Astrocyte of the cerebellum (primary cell): ENCODE measurements at regions not wholly inside any gene's neighbourhood (a gene's known extent, or its start where the extent isn't known, plus 50 kb on each side); places are given as distances from the start of the nearest gene placed in this dataset.

Source experiments
- DNase-seq: peaks from one replicate; pipeline ENCODE4 v3.0.0-alpha.2; 2011; ENCODE audit warnings: low read depth
- H3K4me3 ChIP-seq: 2 replicates; pipeline ENCODE4 v1.5.1; 2011; ENCODE audit warnings: mild to moderate bottlenecking, low read depth, low read length, moderate library complexity
- CTCF ChIP-seq: IDR thresholded peaks from 2 replicates; pipeline ENCODE4 v1.5.1; 2012; ENCODE audit warnings: low read length, low read depth, moderate library complexity, mild to moderate bottlenecking; ENCODE audit errors: missing control alignments
- in situ Hi-C: cut with HindIII; loops from 2 replicates; pipeline ENCODE4 v1.10.0; 2017; ENCODE audit warnings: low sequenced_read_pairs

DNA sequence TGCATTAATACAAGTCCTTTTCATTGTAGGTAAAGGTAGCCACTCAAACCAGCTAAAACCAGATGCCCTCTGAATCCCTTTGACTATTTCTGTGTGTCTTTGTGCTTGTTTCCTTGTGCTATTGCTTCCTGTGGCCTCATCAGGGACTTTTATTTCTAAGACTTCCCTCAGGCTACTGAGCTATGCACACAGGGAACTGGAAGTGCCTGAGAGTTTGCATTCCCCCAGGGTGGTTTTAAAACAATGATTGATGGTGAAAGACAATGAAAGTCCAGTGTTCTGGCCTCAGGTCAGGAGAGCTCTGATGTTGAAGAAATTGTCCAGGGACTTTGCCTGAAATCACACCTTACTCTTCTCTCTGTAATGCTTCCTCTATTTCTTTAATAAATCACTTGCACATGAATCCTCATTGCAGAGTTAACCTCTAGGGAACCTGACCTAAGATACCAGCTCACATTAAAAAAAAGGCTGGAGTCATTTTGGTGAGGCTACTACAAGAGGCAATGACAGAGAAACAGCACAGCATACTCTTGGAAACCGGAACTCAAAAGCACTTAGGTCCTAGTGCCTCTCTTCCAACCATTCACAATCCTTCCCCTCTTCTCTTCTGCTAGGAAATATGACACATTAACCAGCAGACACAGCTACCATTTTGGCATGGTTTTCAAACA is 158.1 kb upstream of the NREP start:
- no peak for TF ChIP-seq CTCF
- in situ Hi-C loops, result no loop called here
- H3K4me3 ChIP-seq, result no peak overlapping the region
- DNase-seq, result no peak

DNA sequence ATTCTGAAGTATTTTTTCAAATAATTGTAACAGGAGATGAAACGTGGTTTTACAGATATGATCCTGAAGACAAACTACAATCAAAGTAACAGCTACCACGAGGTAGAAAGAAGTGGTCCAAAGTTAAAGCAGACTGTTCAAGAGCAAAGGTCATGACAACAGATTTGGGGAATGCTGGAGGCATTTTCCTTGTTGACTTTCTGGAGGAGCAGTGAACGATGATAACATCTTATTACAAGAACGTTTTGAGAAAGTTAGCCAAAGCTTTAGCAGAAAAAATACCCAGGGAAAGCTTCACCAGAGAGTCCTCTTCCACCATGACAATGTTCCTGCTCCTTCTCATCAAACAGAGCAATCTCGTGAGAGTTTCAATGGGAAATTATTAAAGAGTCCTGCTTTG is 145.4 kb upstream of the NREP start:
- no peak for DNase-seq
- in situ Hi-C loops, result no loop called here
- H3K4me3 ChIP-seq, result no peak overlapping the region
- no peak for TF ChIP-seq CTCF

DNA sequence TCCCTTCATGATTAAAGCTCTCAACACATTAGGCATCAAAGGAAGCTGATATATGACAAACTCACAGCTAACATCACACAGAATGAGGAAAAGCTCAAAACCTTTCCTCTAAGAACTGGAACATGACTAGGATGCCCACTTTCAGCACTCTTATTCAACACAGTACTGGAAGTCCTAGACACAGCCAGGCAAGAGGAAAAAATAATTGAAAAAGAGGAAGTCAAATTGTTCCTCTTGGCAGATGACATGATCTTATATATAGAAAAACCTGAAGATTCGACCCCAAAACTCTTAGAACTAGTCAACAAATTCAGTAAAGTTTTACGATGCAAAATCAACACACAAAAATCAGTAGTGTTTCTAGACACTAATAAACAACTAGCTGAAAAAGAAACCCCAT is 144.3 kb upstream of the NREP start:
- in situ Hi-C loops, result no loop called here
- no peak for DNase-seq
- H3K4me3 ChIP-seq, result no peak overlapping the region
- no peak for TF ChIP-seq CTCF

GRCh38 chr5:111892949-111893348 is 136.0 kb upstream of the NREP start:
- no peak overlapping the region for H3K4me3 ChIP-seq
- in situ Hi-C loops, result no loop called here
- no peak for DNase-seq
- TF ChIP-seq CTCF, result no peak

GRCh38 chr5:111887706-111888105 is 130.7 kb upstream of the NREP start:
- no peak for DNase-seq
- no peak overlapping the region for H3K4me3 ChIP-seq
- in situ Hi-C loops, result no loop called here
- TF ChIP-seq CTCF, result no peak

- H3K4me3 ChIP-seq, result no peak overlapping the region
- DNase-seq, result no peak
- no peak for TF ChIP-seq CTCF
- in situ Hi-C loops, result no loop called here
Measured at GRCh38 chr5:111869681-111870080, 112.7 kb upstream of the NREP start.
